ENCODE measurements at regions not wholly inside any gene's neighbourhood (a gene's known extent, or its start where the extent isn't known, plus 50 kb on each side); places are given as distances from the start of the nearest gene placed in this dataset.

DNA sequence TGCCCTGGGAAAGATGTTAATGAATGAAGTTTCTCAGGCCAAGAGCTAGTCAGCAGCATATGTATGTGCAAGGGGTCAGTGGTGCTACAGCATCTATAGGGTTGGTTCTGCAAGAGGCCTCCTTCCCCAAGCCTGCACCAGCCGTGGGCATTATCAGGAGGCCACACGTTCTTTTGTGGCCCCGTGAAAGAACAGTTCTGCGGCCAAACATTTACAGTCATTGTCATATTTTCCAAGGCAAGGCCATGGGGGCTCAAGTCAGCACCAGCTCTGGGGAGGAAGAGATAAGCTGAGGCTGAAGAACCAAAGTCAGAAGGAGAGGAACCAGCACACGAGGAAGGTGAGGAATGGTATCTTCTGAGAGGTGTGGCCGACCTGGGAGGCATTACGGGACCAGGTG is 54.4 kb upstream of the TMEM72 start:
- no peak for DNase-seq (ENCODE audit: low spot score)

- peak; percentile 40 for DNase-seq (ENCODE audit: low spot score)
Observed at GRCh38 chr10:44857363-44858016, 53.6 kb upstream of the TMEM72 start.

- no peak for DNase-seq (ENCODE audit: low spot score)
Observed at GRCh38 chr10:44858017-44858371, 53.1 kb upstream of the TMEM72 start.

DNA sequence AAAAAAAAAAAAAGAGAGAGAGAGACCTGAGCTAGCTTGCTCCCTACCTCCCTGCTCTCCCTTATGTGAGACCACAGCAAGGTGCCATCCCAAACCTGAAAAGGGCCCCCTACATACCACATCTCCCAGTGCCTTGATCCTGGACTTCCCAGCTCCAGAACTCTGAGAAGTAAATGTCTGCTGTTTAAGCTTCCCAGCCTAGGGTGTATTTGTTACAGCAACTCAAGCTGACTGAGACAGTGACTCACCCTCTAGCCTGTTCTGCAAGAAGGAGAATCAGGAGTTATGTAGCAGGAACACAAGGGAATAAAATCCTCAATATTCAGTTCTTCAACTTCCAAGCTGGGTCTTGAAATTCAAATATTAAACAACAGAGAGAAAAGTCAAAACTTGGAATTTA is 52.1 kb upstream of the TMEM72 start:
- no peak for DNase-seq (ENCODE audit: low spot score)

DNA sequence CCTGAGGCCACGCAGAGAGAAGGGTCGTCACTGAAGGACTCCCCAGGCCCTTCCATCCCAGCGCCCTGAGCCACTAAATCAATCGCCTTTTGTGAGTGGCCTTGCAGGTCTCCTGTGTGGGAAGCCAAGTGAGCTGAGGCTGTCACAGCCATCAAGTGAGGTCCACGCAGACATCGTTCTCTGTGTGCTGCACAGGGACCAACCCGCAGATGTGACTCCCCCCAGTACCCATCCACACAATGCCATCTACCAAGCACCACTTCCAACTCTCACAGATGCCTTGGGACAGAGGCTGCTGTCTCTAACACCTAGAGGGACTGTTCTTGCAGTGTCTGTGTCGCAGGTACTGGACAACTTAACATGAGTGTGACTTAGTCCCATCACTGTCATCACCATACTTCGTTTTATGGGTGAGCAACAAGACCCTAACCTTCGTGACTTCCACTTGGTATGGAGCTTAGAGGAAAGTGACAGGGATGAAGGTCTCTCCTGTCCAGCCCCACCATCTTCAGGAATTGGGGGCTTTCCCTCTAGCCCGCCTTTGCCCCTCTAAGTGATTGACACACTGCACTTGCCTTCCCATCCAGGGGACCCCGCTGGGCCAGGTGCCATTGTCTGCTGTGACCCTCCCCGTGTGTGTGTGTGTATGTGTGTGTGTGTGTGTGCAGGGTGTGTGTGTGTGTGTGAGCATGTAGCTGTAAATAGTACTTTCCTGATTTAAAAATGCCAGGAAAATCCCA is 51.4 kb upstream of the TMEM72 start:
- DNase-seq (ENCODE audit: low spot score), result no peak

- no peak for DNase-seq (ENCODE audit: low spot score)
Observed at GRCh38 chr10:44860811-44861736, 50.1 kb upstream of the TMEM72 start.

Measured in CD4-positive, alpha-beta T cell treated with Interleukin-15 for 4 hours (primary cell).